Mesendoderm (in vitro differentiated cells): ENCODE measurements at regions not wholly inside any gene's neighbourhood (a gene's known extent, or its start where the extent isn't known, plus 50 kb on each side); places are given as distances from the start of the nearest gene placed in this dataset.
A peak's percentile ranks its signal among the peaks of the same experiment; 100 is the strongest.

Experiments used
- DNase-seq: peaks from one replicate; pipeline ENCODE4 v3.0.0; 2013
- H2AK5ac ChIP-seq: 2 replicates; pipeline ENCODE4 v1.6.1; 2013; ENCODE audit warnings: low read length, inconsistent platforms
- H2BK120ac ChIP-seq: 2 replicates; pipeline ENCODE4 v1.6.1; 2013; ENCODE audit warnings: low read depth, mild to moderate bottlenecking, low read length, moderate library complexity, mixed read lengths
- H2BK15ac ChIP-seq: replicated peaks from 2 replicates; pipeline ENCODE4 v1.6.1; 2013; ENCODE audit warnings: low read depth, mild to moderate bottlenecking, moderate library complexity
- H2BK5ac ChIP-seq: 2 replicates; pipeline ENCODE4 v1.6.1; 2013; ENCODE audit warnings: low read length, inconsistent platforms
- H3K18ac ChIP-seq: 2 replicates; pipeline ENCODE4 v1.6.1; 2013; ENCODE audit warnings: mild to moderate bottlenecking, low read length, mixed read lengths
- H3K23ac ChIP-seq: one replicate; pipeline ENCODE4 v1.6.1; 2013; ENCODE audit warnings: low read length
- H3K27ac ChIP-seq: 2 replicates; pipeline ENCODE4 v1.5.1; 2013; ENCODE audit warnings: low read depth, mild to moderate bottlenecking, inconsistent platforms, low read length, moderate library complexity
- H3K27me3 ChIP-seq: 2 replicates; pipeline ENCODE4 v1.6.1; 2013; ENCODE audit warnings: low read length, control low read depth, mild to moderate bottlenecking, inconsistent platforms; ENCODE audit not compliant: insufficient read depth, poor library complexity
- H3K36me3 ChIP-seq: 2 replicates; pipeline ENCODE4 v1.6.1; 2013; ENCODE audit warnings: low read length, inconsistent platforms; ENCODE audit not compliant: control insufficient read depth, insufficient read depth
- H3K4ac ChIP-seq: one replicate; pipeline ENCODE4 v1.6.1; 2013; ENCODE audit warnings: low read depth, mild to moderate bottlenecking, low read length, moderate library complexity
- H3K4me1 ChIP-seq: 2 replicates; pipeline ENCODE4 v1.6.1; 2013; ENCODE audit warnings: low read depth, low read length, inconsistent platforms; ENCODE audit not compliant: control insufficient read depth
- H3K4me2 ChIP-seq: 2 replicates; pipeline ENCODE4 v1.6.1; 2013; ENCODE audit warnings: low read length
- H3K4me3 ChIP-seq: 2 replicates; pipeline ENCODE4 v1.5.1; 2013; ENCODE audit warnings: mild to moderate bottlenecking, low read length
- H3K56ac ChIP-seq: one replicate; pipeline ENCODE4 v1.6.1; 2013; ENCODE audit warnings: low read length
- H3K79me1 ChIP-seq: 2 replicates; pipeline ENCODE4 v1.6.1; 2013; ENCODE audit warnings: low read length, inconsistent platforms
- H3K79me2 ChIP-seq: 2 replicates; pipeline ENCODE4 v1.6.1; 2013; ENCODE audit warnings: mild to moderate bottlenecking, low read length; ENCODE audit not compliant: control insufficient read depth, insufficient read depth
- H3K9ac ChIP-seq: 2 replicates; pipeline ENCODE4 v1.6.1; 2013; ENCODE audit warnings: low read length, inconsistent platforms
- H4K5ac ChIP-seq: one replicate; pipeline ENCODE4 v1.6.1; 2013; ENCODE audit warnings: low read length
- H4K8ac ChIP-seq: one replicate; pipeline ENCODE4 v1.6.1; 2013; ENCODE audit warnings: low read depth, mild to moderate bottlenecking, control low read depth, low read length, moderate library complexity
- WGBS: extraction: QIAGEN DNeasy Blood & Tissue Kit; methylation state at CpG from one replicate; pipeline ENCODE4 v1.1.7; 2013; ENCODE audit warnings: low lambda C conversion rate, missing lambda C conversion rate; ENCODE audit not compliant: insufficient coverage; ENCODE audit errors: extremely low coverage; 5-methylcytosine and 5-hydroxymethylcytosine counted together

GRCh38 chr5:74173665-74174064, 466.9 kb downstream of the ENC1 start:
- H3K23ac ChIP-seq, result no peak overlapping the region
- H3K36me3 ChIP-seq, result no peaks in the 10 kb centered on the region
- H3K4me3 ChIP-seq, result no peak overlapping the region
- WGBS, result no CpG with 5 or more reads among the region's 7 CpGs
- peak overlapping the region; percentile 20 for H3K56ac ChIP-seq
- no peak overlapping the region for H3K4ac ChIP-seq
- H3K4me1 ChIP-seq, result no peaks in the 10 kb centered on the region
- no peak overlapping the region for H4K8ac ChIP-seq
- DNase-seq, result no peak
- no peaks in the 10 kb centered on the region for H3K27me3 ChIP-seq
- H3K18ac ChIP-seq, result peak overlapping the region; percentile 56
- H3K79me1 ChIP-seq, result no peaks in the 10 kb centered on the region
- H4K5ac ChIP-seq, result no peak overlapping the region
- no peak overlapping the region for H3K27ac ChIP-seq
- H3K79me2 ChIP-seq, result no peaks in the 10 kb centered on the region
- no peak overlapping the region for H3K9ac ChIP-seq
- no peak overlapping the region for H2BK120ac ChIP-seq
- no peak overlapping the region for H2BK5ac ChIP-seq
- no peak overlapping the region for H2BK15ac ChIP-seq
- no peak overlapping the region for H2AK5ac ChIP-seq
- H3K4me2 ChIP-seq, result no peak overlapping the region

DNA sequence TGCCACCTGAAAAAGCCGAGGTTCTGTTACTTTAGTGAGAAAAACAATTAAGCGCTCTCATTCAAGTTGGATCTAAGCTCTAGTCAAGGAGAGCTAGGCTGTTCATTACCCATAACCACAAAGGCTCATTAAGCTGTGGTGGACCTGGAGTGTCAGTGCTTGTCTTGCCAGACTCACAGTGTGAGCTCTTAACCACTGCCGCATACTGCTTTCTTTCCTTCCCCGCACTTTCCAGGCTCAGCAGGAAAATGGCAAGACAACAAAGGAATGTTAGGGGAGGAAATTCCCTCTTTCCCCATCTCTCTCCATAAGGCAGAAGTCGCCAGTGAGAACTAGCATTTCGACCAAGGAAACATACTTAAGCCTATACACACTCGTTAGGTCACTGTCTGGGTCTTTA, 467.3 kb downstream of the ENC1 start:
- Histone ChIP-seq H3K27ac (no peak overlapping the region), H2BK5ac (no peak overlapping the region), H4K5ac (no peak overlapping the region), H3K56ac (peak overlapping the region; percentile 62), H3K4me1 (no peaks in the 10 kb centered on the region), H3K4me2 (no peak overlapping the region), H3K4ac (no peak overlapping the region), H3K9ac (no peak overlapping the region), H2BK120ac (no peak overlapping the region), H3K18ac (peak overlapping the region; percentile 56), H3K27me3 (no peaks in the 10 kb centered on the region), H3K36me3 (no peaks in the 10 kb centered on the region), H3K23ac (no peak overlapping the region), H3K79me2 (no peaks in the 10 kb centered on the region), H3K4me3 (no peak overlapping the region), H4K8ac (no peak overlapping the region), H2AK5ac (no peak overlapping the region), H3K79me1 (no peaks in the 10 kb centered on the region), H2BK15ac (no peak overlapping the region)
- peak; percentile 59 for DNase-seq
- WGBS, result no CpG with 5 or more reads among the region's 7 CpGs

DNA sequence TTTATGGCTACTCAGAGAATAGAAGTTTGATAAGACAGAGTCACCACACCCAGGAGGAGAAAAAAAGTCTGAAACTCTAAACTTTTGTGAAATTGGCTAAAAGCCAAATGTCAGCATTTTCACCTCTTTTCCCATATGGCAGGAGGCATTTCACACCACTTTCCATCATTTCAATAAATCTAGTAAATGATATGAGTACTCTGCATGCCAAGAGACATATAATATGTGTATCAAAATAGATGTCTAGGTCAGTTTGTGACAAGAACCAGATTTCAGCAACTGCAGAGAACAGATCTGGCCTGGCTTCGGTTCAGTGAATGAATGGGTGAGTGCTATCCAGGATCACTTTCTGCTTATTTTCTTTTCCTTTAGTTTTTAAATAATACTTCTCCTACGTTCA, 470.8 kb downstream of the ENC1 start:
- DNase-seq, result no peak
- Histone ChIP-seq H3K36me3 (no peaks in the 10 kb centered on the region), H2AK5ac (no peak overlapping the region), H3K9ac (no peak overlapping the region), H3K56ac (no peak overlapping the region), H3K27me3 (no peaks in the 10 kb centered on the region), H2BK5ac (no peak overlapping the region), H3K4ac (no peak overlapping the region), H3K4me3 (no peak overlapping the region), H3K4me1 (no peaks in the 10 kb centered on the region), H4K5ac (no peak overlapping the region), H4K8ac (no peak overlapping the region), H2BK15ac (no peak overlapping the region), H2BK120ac (no peak overlapping the region), H3K4me2 (no peak overlapping the region), H3K18ac (no peak overlapping the region), H3K79me1 (no peaks in the 10 kb centered on the region), H3K79me2 (no peaks in the 10 kb centered on the region), H3K23ac (no peak overlapping the region), H3K27ac (no peak overlapping the region)
- WGBS, result no CpG with 5 or more reads among the region's 2 CpGs

- no peak overlapping the region for H3K9ac ChIP-seq
- H3K4me2 ChIP-seq, result no peak overlapping the region
- no peaks in the 10 kb centered on the region for H3K27me3 ChIP-seq
- no peak for DNase-seq
- H2BK5ac ChIP-seq, result no peak overlapping the region
- no peaks in the 10 kb centered on the region for H3K79me2 ChIP-seq
- H2BK120ac ChIP-seq, result no peak overlapping the region
- H3K56ac ChIP-seq, result no peak overlapping the region
- no peak overlapping the region for H3K4me3 ChIP-seq
- no peaks in the 10 kb centered on the region for H3K4me1 ChIP-seq
- no peaks in the 10 kb centered on the region for H3K79me1 ChIP-seq
- no peak overlapping the region for H3K23ac ChIP-seq
- H2BK15ac ChIP-seq, result no peak overlapping the region
- H3K36me3 ChIP-seq, result no peaks in the 10 kb centered on the region
- H3K27ac ChIP-seq, result no peak overlapping the region
- no peak overlapping the region for H4K8ac ChIP-seq
- no peak overlapping the region for H4K5ac ChIP-seq
- H3K18ac ChIP-seq, result no peak overlapping the region
- no CpG with 5 or more reads among the region's 4 CpGs for WGBS
- H3K4ac ChIP-seq, result no peak overlapping the region
- H2AK5ac ChIP-seq, result no peak overlapping the region
Observed at GRCh38 chr5:74167930-74168315, 472.6 kb downstream of the ENC1 start.

DNA sequence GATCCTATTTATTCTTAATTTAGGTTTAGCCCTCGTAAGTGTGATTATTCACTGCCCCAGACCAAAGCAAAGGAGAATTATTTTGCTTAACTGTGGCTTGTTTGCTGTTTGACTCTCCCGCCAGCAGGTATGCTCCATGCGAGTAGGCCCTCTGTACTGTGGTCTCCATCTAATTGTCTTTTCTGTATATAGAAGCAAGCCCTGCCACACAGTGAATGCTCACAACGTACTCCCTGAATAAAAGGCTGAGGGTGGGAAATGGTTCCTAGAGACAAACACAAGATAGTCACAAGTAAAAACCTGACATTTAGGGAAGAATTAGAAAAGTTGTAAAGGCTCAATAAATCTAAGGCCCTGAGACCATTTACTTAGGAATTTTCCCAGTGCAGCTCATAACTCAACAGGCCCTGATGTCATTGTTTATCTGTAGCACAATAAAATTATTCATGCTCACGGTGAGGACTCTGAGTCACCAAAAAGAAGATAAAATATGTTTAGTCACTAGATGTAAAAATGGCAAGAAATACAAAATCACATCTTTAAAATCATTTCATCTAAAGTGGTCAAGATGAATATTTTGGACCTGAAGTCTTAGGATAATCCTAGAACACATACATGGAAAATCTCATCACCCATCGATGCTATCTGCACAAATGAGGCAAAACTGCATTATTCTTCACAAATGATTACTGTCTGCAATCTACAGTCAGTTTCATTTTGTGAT, 473.2 kb downstream of the ENC1 start:
- H3K79me2 ChIP-seq, result no peaks in the 10 kb centered on the region
- H3K23ac ChIP-seq, result no peak overlapping the region
- H3K27ac ChIP-seq, result no peak overlapping the region
- no peak overlapping the region for H3K9ac ChIP-seq
- H4K8ac ChIP-seq, result no peak overlapping the region
- H2AK5ac ChIP-seq, result no peak overlapping the region
- no peak overlapping the region for H4K5ac ChIP-seq
- H3K56ac ChIP-seq, result no peak overlapping the region
- no peak for DNase-seq
- H3K27me3 ChIP-seq, result no peaks in the 10 kb centered on the region
- no peaks in the 10 kb centered on the region for H3K4me1 ChIP-seq
- WGBS, result no CpG with 5 or more reads among the region's 6 CpGs
- H3K36me3 ChIP-seq, result no peaks in the 10 kb centered on the region
- no peaks in the 10 kb centered on the region for H3K79me1 ChIP-seq
- H2BK120ac ChIP-seq, result no peak overlapping the region
- H3K4me3 ChIP-seq, result no peak overlapping the region
- no peak overlapping the region for H3K4me2 ChIP-seq
- H3K18ac ChIP-seq, result no peak overlapping the region
- no peak overlapping the region for H2BK5ac ChIP-seq
- no peak overlapping the region for H2BK15ac ChIP-seq
- H3K4ac ChIP-seq, result no peak overlapping the region

DNA sequence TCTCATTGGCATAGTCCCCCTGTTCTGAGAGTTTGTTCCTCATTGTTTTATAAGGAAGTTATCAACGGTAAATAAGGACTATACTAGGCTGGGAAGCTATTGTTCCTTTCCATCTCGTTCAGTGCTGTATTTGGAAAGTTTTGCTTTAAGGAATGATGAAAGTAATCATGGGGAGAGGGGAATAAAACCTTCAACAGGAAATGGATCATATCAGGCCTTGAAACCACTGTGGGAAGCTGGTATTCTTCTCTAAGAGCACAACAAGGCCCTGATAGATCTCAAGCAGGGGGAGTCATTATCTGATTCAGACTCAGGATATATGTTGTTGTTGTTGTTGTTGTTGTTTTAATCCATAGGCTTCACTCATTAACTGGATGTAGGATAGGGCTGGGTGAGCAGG, 474.5 kb downstream of the ENC1 start:
- Histone ChIP-seq H3K18ac (no peak overlapping the region), H3K4ac (no peak overlapping the region), H4K5ac (no peak overlapping the region), H3K23ac (no peak overlapping the region), H3K36me3 (no peaks in the 10 kb centered on the region), H3K4me3 (no peak overlapping the region), H3K9ac (no peak overlapping the region), H3K79me1 (no peaks in the 10 kb centered on the region), H2BK120ac (no peak overlapping the region), H3K27ac (no peak overlapping the region), H3K4me1 (no peaks in the 10 kb centered on the region), H3K79me2 (no peaks in the 10 kb centered on the region), H4K8ac (no peak overlapping the region), H3K56ac (no peak overlapping the region), H3K27me3 (no peaks in the 10 kb centered on the region), H2BK5ac (no peak overlapping the region), H2BK15ac (no peak overlapping the region), H3K4me2 (no peak overlapping the region), H2AK5ac (no peak overlapping the region)
- no CpG with 5 or more reads among the region's 2 CpGs for WGBS
- no peak for DNase-seq
